OCI-LY1 (cell line): ENCODE measurements at regions not wholly inside any gene's neighbourhood (a gene's known extent, or its start where the extent isn't known, plus 50 kb on each side); places are given as distances from the start of the nearest gene placed in this dataset.

Experiments used
- H2AFZ ChIP-seq: fragments of 200-600 bp; sonication (generic), shearing (Covaris generic); 2 replicates; pipeline ENCODE4 v1.6.0; 2014; ENCODE audit warnings: antibody characterized with exemption, mild to moderate bottlenecking, low read length
- H3F3A ChIP-seq: fragments of 200-600 bp; sonication (generic), shearing (Covaris generic); 2 replicates; pipeline ENCODE4 v1.6.0; 2014; ENCODE audit warnings: mild to moderate bottlenecking, antibody characterized with exemption, low read length, moderate library complexity; ENCODE audit not compliant: insufficient read depth
- H3K27ac ChIP-seq: fragments of 200-600 bp; sonication (generic); 2 replicates; pipeline ENCODE4 v1.5.1; 2014; ENCODE audit warnings: low read length, mixed run types, mild to moderate bottlenecking, low read depth; ENCODE audit not compliant: poor library complexity, severe bottlenecking
- H3K27me3 ChIP-seq: fragments of 200-600 bp; sonication (generic); 2 replicates; pipeline ENCODE4 v1.6.0; 2014; ENCODE audit warnings: antibody characterized with exemption, mild to moderate bottlenecking, low read length, moderate library complexity; ENCODE audit not compliant: insufficient read depth
- H3K36me3 ChIP-seq: fragments of 200-600 bp; sonication (generic); 2 replicates; pipeline ENCODE4 v1.6.1; 2014; ENCODE audit warnings: mild to moderate bottlenecking, antibody characterized with exemption, low read length, moderate library complexity, mixed read lengths; ENCODE audit not compliant: insufficient read depth
- H3K4me1 ChIP-seq: fragments of 200-600 bp; sonication (generic); 2 replicates; pipeline ENCODE4 v1.5.1; 2014; ENCODE audit warnings: mild to moderate bottlenecking, low read length, moderate library complexity; ENCODE audit not compliant: insufficient read depth, severe bottlenecking
- H3K4me2 ChIP-seq: fragments of 200-600 bp; sonication (generic), shearing (Covaris generic); 2 replicates; pipeline ENCODE4 v1.6.1; 2014; ENCODE audit warnings: low read length
- H3K4me3 ChIP-seq: fragments of 200-600 bp; sonication (generic); 2 replicates; pipeline ENCODE4 v1.5.1; 2014; ENCODE audit warnings: low read length, low read depth, mild to moderate bottlenecking, mixed read lengths; ENCODE audit not compliant: poor library complexity, severe bottlenecking
- H3K79me2 ChIP-seq: fragments of 200-600 bp; shearing (Covaris generic); 2 replicates; pipeline ENCODE4 v1.6.1; 2016; ENCODE audit warnings: mixed run types, low read length, mixed read lengths; ENCODE audit not compliant: insufficient read depth
- H3K9ac ChIP-seq: fragments of 200-600 bp; sonication (generic), shearing (Covaris generic); 2 replicates; pipeline ENCODE4 v1.6.1; 2014; ENCODE audit warnings: mild to moderate bottlenecking, low read length, mixed read lengths
- H3K9me2 ChIP-seq: fragments of 200-600 bp; sonication (generic), shearing (Covaris generic); 2 replicates; pipeline ENCODE4 v1.6.1; 2014; ENCODE audit warnings: low read depth, mild to moderate bottlenecking, low read length, mixed read lengths
- H3K9me3 ChIP-seq: fragments of 200-600 bp; shearing (Covaris generic); 2 replicates; pipeline ENCODE4 v1.6.1; 2014; ENCODE audit warnings: low read length, mixed read lengths
- H4K20me1 ChIP-seq: fragments of 200-600 bp; sonication (generic), shearing (Covaris generic); 2 replicates; pipeline ENCODE4 v1.6.0; 2016; ENCODE audit warnings: mild to moderate bottlenecking, low read length; ENCODE audit not compliant: insufficient read depth
- EZH2 ChIP-seq: fragments of 200-600 bp; sonication (generic), shearing (Covaris generic); IDR thresholded peaks from 2 replicates; pipeline ENCODE4 v1.8.0; 2017; ENCODE audit warnings: borderline replicate concordance, mixed run types, mild to moderate bottlenecking, antibody characterized with exemption, low read length, moderate library complexity, mixed read lengths
- TF ChIP-seq, protein P1 (sequence below): fragments of 200-600 bp; sonication (generic), shearing (Covaris generic); IDR thresholded peaks from 2 replicates; pipeline ENCODE4 v1.5.1; 2017; ENCODE audit warnings: mild to moderate bottlenecking, antibody characterized with exemption, low read length, moderate library complexity, mixed read lengths

DNA sequence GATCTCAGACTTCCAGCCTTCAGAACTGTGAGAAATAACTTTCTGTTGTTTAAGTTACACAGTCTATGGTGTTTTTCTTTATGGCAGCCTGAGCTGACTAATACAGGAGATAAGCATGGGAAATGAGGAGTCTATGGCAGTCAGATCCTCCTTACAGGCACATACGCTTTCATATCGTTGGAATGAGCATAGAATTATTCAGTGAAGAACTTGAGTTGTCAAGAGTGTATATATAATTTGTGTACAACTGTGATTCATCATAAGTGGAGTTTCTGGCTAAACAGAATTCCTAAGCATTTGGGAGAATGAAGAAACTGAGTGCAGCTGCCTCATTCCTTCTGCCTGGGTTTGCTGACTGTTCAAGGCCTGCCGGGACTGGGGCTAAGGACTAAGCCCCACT lies 516.7 kb downstream of the ADRA2A start:
- no peak overlapping the region for H3K9ac ChIP-seq
- no peak overlapping the region for H2AFZ ChIP-seq
- H3K9me3 ChIP-seq = no peaks in the 10 kb centered on the region
- no peaks in the 10 kb centered on the region for H3K36me3 ChIP-seq
- no peak overlapping the region for H3K4me3 ChIP-seq
- H3F3A ChIP-seq = no peaks in the 10 kb centered on the region
- H3K4me2 ChIP-seq = no peak overlapping the region
- H3K9me2 ChIP-seq = no peaks in the 10 kb centered on the region
- H3K27ac ChIP-seq = no peak overlapping the region
- TF ChIP-seq, protein P1, sequence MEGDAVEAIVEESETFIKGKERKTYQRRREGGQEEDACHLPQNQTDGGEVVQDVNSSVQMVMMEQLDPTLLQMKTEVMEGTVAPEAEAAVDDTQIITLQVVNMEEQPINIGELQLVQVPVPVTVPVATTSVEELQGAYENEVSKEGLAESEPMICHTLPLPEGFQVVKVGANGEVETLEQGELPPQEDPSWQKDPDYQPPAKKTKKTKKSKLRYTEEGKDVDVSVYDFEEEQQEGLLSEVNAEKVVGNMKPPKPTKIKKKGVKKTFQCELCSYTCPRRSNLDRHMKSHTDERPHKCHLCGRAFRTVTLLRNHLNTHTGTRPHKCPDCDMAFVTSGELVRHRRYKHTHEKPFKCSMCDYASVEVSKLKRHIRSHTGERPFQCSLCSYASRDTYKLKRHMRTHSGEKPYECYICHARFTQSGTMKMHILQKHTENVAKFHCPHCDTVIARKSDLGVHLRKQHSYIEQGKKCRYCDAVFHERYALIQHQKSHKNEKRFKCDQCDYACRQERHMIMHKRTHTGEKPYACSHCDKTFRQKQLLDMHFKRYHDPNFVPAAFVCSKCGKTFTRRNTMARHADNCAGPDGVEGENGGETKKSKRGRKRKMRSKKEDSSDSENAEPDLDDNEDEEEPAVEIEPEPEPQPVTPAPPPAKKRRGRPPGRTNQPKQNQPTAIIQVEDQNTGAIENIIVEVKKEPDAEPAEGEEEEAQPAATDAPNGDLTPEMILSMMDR = no peak
- no peak for TF ChIP-seq EZH2
- H4K20me1 ChIP-seq = no peaks in the 10 kb centered on the region
- H3K27me3 ChIP-seq = no peaks in the 10 kb centered on the region
- no peaks in the 10 kb centered on the region for H3K79me2 ChIP-seq
- H3K4me1 ChIP-seq = no peaks in the 10 kb centered on the region

DNA sequence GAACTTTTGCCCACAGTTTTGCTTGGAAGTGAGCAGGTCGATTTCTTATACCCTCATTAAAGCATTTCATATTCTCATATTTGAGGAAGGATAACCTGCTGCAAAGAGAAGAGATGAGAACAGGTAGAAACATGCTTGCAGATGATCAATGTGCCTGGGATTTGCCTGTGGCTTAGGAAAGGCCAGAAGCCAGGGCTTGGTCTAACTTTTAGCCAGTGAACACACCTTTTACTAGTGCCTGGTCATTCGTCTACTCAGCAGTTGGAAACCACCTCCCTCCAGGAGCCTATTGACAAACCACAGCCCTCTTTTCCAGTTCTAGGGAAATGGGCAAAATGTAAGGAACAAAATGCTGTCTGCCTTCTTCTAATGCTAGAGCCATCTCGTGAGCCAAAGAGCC lies 518.3 kb downstream of the ADRA2A start:
- Histone ChIP-seq H3K9me2 (no peaks in the 10 kb centered on the region), H3K4me3 (no peak overlapping the region), H3K9me3 (no peaks in the 10 kb centered on the region), H3K4me2 (no peak overlapping the region), H3F3A (no peaks in the 10 kb centered on the region), H3K36me3 (no peaks in the 10 kb centered on the region), H3K9ac (no peak overlapping the region), H3K4me1 (no peaks in the 10 kb centered on the region), H2AFZ (no peak overlapping the region), H4K20me1 (no peaks in the 10 kb centered on the region), H3K27me3 (no peaks in the 10 kb centered on the region), H3K79me2 (no peaks in the 10 kb centered on the region), H3K27ac (no peak overlapping the region)
- TF ChIP-seq, protein P1 = no peak

DNA sequence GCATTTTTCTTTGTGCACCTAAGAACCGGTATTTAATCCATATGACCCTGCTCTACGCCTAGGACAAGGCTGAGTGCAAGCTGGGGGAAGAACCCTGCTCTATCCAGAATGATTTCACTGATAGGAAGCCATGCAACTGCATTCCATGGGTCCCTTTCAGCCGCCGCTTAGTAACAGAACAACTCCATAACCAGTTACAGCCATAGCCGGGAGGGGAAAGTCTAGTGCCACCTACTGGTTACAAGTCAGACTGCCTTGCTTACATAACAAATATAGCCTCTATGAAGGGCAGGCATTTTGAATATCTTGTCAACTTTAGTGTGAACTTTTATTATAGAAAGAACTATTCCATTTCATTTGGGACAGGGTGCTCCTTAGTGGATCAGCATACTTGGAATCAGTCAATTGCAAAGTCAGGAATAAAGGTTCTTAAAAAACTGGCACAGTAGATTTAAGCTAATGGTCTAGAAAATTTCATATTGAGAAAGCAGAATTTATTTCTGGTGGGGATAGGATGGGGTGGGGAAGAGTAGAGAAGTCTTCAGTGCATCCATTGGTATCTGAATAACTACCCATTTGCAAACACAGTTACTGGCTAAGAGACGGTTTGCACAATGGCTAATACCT lies 521.7 kb downstream of the ADRA2A start:
- Histone ChIP-seq H3K4me3 (no peak overlapping the region), H3K79me2 (no peaks in the 10 kb centered on the region), H3K9me3 (no peaks in the 10 kb centered on the region), H3K4me1 (no peaks in the 10 kb centered on the region), H3K27ac (no peak overlapping the region), H3K4me2 (no peak overlapping the region), H3K9ac (no peak overlapping the region), H4K20me1 (no peaks in the 10 kb centered on the region), H3K36me3 (no peaks in the 10 kb centered on the region), H2AFZ (no peak overlapping the region), H3F3A (no peaks in the 10 kb centered on the region), H3K27me3 (no peaks in the 10 kb centered on the region), H3K9me2 (no peaks in the 10 kb centered on the region)
- TF ChIP-seq EZH2 = no peak
- TF ChIP-seq, protein P1 = peak; percentile 80
